Ovary (tissue), 3 donors: ENCODE measurements at regions not wholly inside any gene's neighbourhood (a gene's known extent, or its start where the extent isn't known, plus 50 kb on each side); places are given as distances from the start of the nearest gene placed in this dataset.

Experiments used
- EP300 ChIP-seq: sonication (generic); formaldehyde crosslinking; IDR thresholded peaks from one replicate; pipeline ENCODE4 v1.6.1; 2017; ENCODE audit warnings: antibody characterized with exemption
- POLR2A ChIP-seq: fragments of 450-650 bp; IDR thresholded peaks from one replicate; pipeline ENCODE4 v1.6.1; 2017; ENCODE audit warnings: antibody characterized with exemption, mild to moderate bottlenecking, moderate library complexity
- TF ChIP-seq, protein P1 (sequence below), 3 donors: fragments of 450-650 bp in 2 of 3; fragments of 200-600 bp in 1 of 3; IDR thresholded peaks; one replicate each; pipeline versions ENCODE4 v1.5.1 to v1.8.0; 2016 to 2022; ENCODE audit warnings: antibody characterized with exemption in 3 of 3, mild to moderate bottlenecking in 1 of 3
- donor health status: DM: no; HTN: no; CAD: no.

GRCh38 chr16:55089600-55089999 is 158.9 kb downstream of the IRX5 start:
- TF ChIP-seq EP300: no peak
- no peak for TF ChIP-seq POLR2A
- TF ChIP-seq, protein P1, sequence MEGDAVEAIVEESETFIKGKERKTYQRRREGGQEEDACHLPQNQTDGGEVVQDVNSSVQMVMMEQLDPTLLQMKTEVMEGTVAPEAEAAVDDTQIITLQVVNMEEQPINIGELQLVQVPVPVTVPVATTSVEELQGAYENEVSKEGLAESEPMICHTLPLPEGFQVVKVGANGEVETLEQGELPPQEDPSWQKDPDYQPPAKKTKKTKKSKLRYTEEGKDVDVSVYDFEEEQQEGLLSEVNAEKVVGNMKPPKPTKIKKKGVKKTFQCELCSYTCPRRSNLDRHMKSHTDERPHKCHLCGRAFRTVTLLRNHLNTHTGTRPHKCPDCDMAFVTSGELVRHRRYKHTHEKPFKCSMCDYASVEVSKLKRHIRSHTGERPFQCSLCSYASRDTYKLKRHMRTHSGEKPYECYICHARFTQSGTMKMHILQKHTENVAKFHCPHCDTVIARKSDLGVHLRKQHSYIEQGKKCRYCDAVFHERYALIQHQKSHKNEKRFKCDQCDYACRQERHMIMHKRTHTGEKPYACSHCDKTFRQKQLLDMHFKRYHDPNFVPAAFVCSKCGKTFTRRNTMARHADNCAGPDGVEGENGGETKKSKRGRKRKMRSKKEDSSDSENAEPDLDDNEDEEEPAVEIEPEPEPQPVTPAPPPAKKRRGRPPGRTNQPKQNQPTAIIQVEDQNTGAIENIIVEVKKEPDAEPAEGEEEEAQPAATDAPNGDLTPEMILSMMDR (IDR thresholded peaks at IDR 0.05): no peak
